CD14-positive monocyte (primary cell): ENCODE measurements at regions not wholly inside any gene's neighbourhood (a gene's known extent, or its start where the extent isn't known, plus 50 kb on each side); places are given as distances from the start of the nearest gene placed in this dataset.

Experiments used
- DNase-seq, 3 donors: peaks; one replicate each; pipeline ENCODE4 v3.0.0-alpha.2; 2011 to 2022
- H2AFZ ChIP-seq: 2 replicates; pipeline ENCODE4 v1.6.0; 2012; ENCODE audit warnings: mild to moderate bottlenecking, low read depth, low read length, inconsistent platforms; ENCODE audit not compliant: insufficient read depth, poor library complexity, severe bottlenecking
- H3K27ac ChIP-seq, 2 donors: 1 replicate in 1 of 2; 2 replicates in 1 of 2; pipeline ENCODE4 v1.5.1; 2012 to 2013; ENCODE audit warnings: low read length in 2 of 2, control low read depth in 1 of 2, inconsistent platforms in 1 of 2, low read depth in 1 of 2, mild to moderate bottlenecking in 1 of 2
- H3K27me3 ChIP-seq, 2 donors: one replicate each; pipeline versions ENCODE4 v1.6.0 to v1.6.1; 2011 to 2013; ENCODE audit warnings: low read length in 2 of 2; ENCODE audit not compliant: control insufficient read depth in 2 of 2, insufficient read depth in 2 of 2
- H3K36me3 ChIP-seq, 2 donors: replicated peaks in 1 of 2; 1 replicate in 1 of 2; 2 replicates in 1 of 2; pipeline versions ENCODE4 v1.5.1 to v1.6.1; 2012 to 2013; ENCODE audit warnings: low read length in 2 of 2, control low read depth in 1 of 2, inconsistent platforms in 1 of 2, mild to moderate bottlenecking in 1 of 2; ENCODE audit not compliant: insufficient read depth in 2 of 2, control insufficient read depth in 1 of 2
- H3K4me1 ChIP-seq, 2 donors: 1 replicate in 1 of 2; 2 replicates in 1 of 2; pipeline versions ENCODE4 v1.5.1 to v1.6.1; 2012 to 2013; ENCODE audit warnings: low read length in 2 of 2, control low read depth in 1 of 2, inconsistent platforms in 1 of 2, mild to moderate bottlenecking in 1 of 2, moderate library complexity in 1 of 2; ENCODE audit not compliant: insufficient read depth in 2 of 2, control insufficient read depth in 1 of 2
- H3K4me2 ChIP-seq: replicated peaks from 2 replicates; pipeline ENCODE3; 2012; ENCODE audit warnings: low read length, moderate library complexity, mild to moderate bottlenecking; ENCODE audit not compliant: poor library complexity, severe bottlenecking; ENCODE audit errors: extremely low read depth
- H3K4me3 ChIP-seq, 3 experiments: fragments of 200-600 bp in 1 of 3; sonication (generic) in 1 of 3; replicated peaks in 1 of 3; 1 replicate in 2 of 3; 2 replicates in 1 of 3; pipeline ENCODE4 v1.5.1; 2011 to 2013; ENCODE audit warnings: low read length in 3 of 3, mild to moderate bottlenecking in 3 of 3, control low read depth in 2 of 3, low read depth in 2 of 3, inconsistent platforms in 1 of 3, moderate library complexity in 1 of 3
- H3K79me2 ChIP-seq: 2 replicates; pipeline ENCODE4 v1.6.0; 2012; ENCODE audit warnings: mild to moderate bottlenecking, control low read depth, inconsistent platforms, low read length, moderate library complexity; ENCODE audit not compliant: insufficient read depth
- H3K9ac ChIP-seq: 2 replicates; pipeline ENCODE4 v1.6.0; 2017; ENCODE audit warnings: low read length, mild to moderate bottlenecking; ENCODE audit not compliant: insufficient read depth, poor library complexity, severe bottlenecking
- H3K9me3 ChIP-seq, 2 donors: replicated peaks in 1 of 2; 1 replicate in 1 of 2; 2 replicates in 1 of 2; pipeline versions ENCODE4 v1.5.1 to v1.6.1; 2012 to 2013; ENCODE audit warnings: low read length in 2 of 2, control low read depth in 1 of 2; ENCODE audit not compliant: control insufficient read depth in 1 of 2, insufficient read depth in 1 of 2
- H4K20me1 ChIP-seq: 2 replicates; pipeline ENCODE4 v1.6.0; 2012; ENCODE audit warnings: mild to moderate bottlenecking, low read length, control low read depth, moderate library complexity; ENCODE audit not compliant: insufficient read depth
- H3K27ac Mint-ChIP-seq, 7 donors: one replicate each; pipeline ENCODE4 v1.8.0; 2020; ENCODE audit warnings: mild to moderate bottlenecking in 7 of 7, mixed read lengths in 7 of 7, moderate library complexity in 6 of 7, inconsistent platforms in 2 of 7
- H3K27me3 Mint-ChIP-seq, 3 donors: one replicate each; pipeline ENCODE4 v1.8.0; 2021 to 2022; ENCODE audit warnings: low read depth in 3 of 3, mild to moderate bottlenecking in 3 of 3, mixed read lengths in 3 of 3, moderate library complexity in 3 of 3, inconsistent platforms in 1 of 3
- H3K36me3 Mint-ChIP-seq, 2 donors: one replicate each; pipeline ENCODE4 v1.8.0; 2020; ENCODE audit warnings: mixed read lengths in 2 of 2, inconsistent platforms in 1 of 2, mild to moderate bottlenecking in 1 of 2
- H3K4me1 Mint-ChIP-seq: one replicate; pipeline ENCODE4 v1.8.0; 2020; ENCODE audit warnings: mild to moderate bottlenecking, mixed read lengths
- H3K4me3 Mint-ChIP-seq, 2 donors: one replicate each; pipeline ENCODE4 v1.8.0; 2020; ENCODE audit warnings: mild to moderate bottlenecking in 2 of 2, mixed read lengths in 2 of 2, moderate library complexity in 1 of 2
- H3K9me3 Mint-ChIP-seq, 7 donors: one replicate each; pipeline ENCODE4 v1.8.0; 2020 to 2022; ENCODE audit warnings: mixed read lengths in 7 of 7, mild to moderate bottlenecking in 6 of 7, moderate library complexity in 6 of 7, inconsistent platforms in 2 of 7
- WGBS: methylation state at CpG from one replicate; pipeline ENCODE4 v1.1.5; 2013; ENCODE audit warnings: missing lambda C conversion rate; ENCODE audit not compliant: insufficient coverage; 5-methylcytosine and 5-hydroxymethylcytosine counted together
- intact Hi-C, 2 donors: fragments of 100-400 bp; cut with micrococcal nuclease; formaldehyde crosslinking; loops; one replicate each; pipeline versions ENCODE4 v1.15.0 to v1.15.1; 2023
- TF ChIP-seq, protein P1 (sequence below): fragments of 200-600 bp; IDR thresholded peaks from one replicate; pipeline ENCODE4 v1.8.0; 2022; ENCODE audit warnings: antibody characterized with exemption, mild to moderate bottlenecking

DNA sequence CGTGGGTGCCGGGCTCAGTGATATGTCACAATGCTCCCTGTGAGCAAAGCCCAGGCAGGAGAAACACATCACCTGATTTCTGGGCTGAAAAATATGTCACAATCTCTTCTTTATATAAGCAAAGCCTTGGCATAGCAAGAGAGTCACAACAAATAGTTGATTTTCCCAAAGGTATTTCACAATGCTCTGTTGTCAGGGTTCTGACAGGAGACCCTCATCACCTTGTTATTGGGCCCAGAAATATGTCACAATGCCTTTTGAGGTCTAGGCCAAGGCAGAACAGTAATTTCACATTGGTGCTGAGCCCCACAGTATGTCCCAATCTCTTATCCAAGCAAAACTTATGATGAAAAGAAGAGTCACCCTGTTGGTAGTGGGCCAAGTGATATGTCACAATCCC is 125.7 kb downstream of the ZNF675 start:
- peaks cover 0 to 4% (median 2%) of the 10 kb centered on the region in 3 donors for H3K27me3 Mint-ChIP-seq
- Histone ChIP-seq H3K4me3 (no peak overlapping the region), H4K20me1 (no peaks in the 10 kb centered on the region), H3K4me2 (no peak overlapping the region), H3K79me2 (no peaks in the 10 kb centered on the region), H3K27ac (no peak overlapping the region), H2AFZ (no peak overlapping the region), H3K9me3 (peaks cover 81 to 94% of the 10 kb centered on the region in 2 donors), H3K4me1 (no peaks in the 10 kb centered on the region), H3K36me3 (no peaks in the 10 kb centered on the region), H3K9ac (no peak overlapping the region), H3K27me3 (no peaks in the 10 kb centered on the region)
- no peak overlapping the region for H3K4me3 Mint-ChIP-seq
- TF ChIP-seq, protein P1, sequence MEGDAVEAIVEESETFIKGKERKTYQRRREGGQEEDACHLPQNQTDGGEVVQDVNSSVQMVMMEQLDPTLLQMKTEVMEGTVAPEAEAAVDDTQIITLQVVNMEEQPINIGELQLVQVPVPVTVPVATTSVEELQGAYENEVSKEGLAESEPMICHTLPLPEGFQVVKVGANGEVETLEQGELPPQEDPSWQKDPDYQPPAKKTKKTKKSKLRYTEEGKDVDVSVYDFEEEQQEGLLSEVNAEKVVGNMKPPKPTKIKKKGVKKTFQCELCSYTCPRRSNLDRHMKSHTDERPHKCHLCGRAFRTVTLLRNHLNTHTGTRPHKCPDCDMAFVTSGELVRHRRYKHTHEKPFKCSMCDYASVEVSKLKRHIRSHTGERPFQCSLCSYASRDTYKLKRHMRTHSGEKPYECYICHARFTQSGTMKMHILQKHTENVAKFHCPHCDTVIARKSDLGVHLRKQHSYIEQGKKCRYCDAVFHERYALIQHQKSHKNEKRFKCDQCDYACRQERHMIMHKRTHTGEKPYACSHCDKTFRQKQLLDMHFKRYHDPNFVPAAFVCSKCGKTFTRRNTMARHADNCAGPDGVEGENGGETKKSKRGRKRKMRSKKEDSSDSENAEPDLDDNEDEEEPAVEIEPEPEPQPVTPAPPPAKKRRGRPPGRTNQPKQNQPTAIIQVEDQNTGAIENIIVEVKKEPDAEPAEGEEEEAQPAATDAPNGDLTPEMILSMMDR, result no peak
- intact Hi-C loops, result no loop called here
- H3K27ac Mint-ChIP-seq, result no peak overlapping the region
- no peaks in the 10 kb centered on the region for H3K4me1 Mint-ChIP-seq
- WGBS, result no CpG with 5 or more reads among the region's 2 CpGs
- DNase-seq, result no peak
- H3K36me3 Mint-ChIP-seq, result no peaks in the 10 kb centered on the region
- peaks cover 31 to 79% (median 64%) of the 10 kb centered on the region in 7 donors for H3K9me3 Mint-ChIP-seq

DNA sequence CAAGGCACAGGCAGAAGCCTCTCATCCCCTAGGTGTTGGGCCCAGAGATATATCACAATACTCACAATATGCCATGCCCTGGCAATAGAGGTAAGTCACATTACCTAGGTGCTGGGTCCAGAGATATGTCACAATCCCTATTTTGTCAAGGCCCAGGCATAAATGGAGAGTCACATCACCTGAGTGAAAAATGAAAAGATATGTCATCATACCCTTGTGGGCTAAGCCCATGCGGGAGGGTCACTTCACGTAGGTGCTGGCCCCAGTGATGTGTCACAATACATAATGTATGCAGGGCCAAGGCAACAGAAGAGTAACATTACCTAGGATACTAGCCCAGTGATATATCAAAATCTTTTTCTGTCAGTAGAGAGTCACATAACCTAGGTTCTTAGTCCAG is 127.0 kb downstream of the ZNF675 start:
- H3K4me3 Mint-ChIP-seq, result no peak overlapping the region
- Histone ChIP-seq H3K79me2 (no peaks in the 10 kb centered on the region), H3K4me3 (no peak overlapping the region), H3K27me3 (no peaks in the 10 kb centered on the region), H4K20me1 (no peaks in the 10 kb centered on the region), H3K27ac (no peak overlapping the region), H3K4me1 (no peaks in the 10 kb centered on the region), H3K9ac (no peak overlapping the region), H2AFZ (no peak overlapping the region), H3K9me3 (peaks cover 69 to 94% of the 10 kb centered on the region in 2 donors), H3K4me2 (no peak overlapping the region), H3K36me3 (no peaks in the 10 kb centered on the region)
- H3K27ac Mint-ChIP-seq, result no peak overlapping the region
- intact Hi-C loops, result no loop called here
- H3K27me3 Mint-ChIP-seq, result peaks cover 0 to 4% (median 2%) of the 10 kb centered on the region in 3 donors
- TF ChIP-seq, protein P1, result no peak
- DNase-seq, result no peak
- no peaks in the 10 kb centered on the region for H3K4me1 Mint-ChIP-seq
- peaks cover 24 to 71% (median 56%) of the 10 kb centered on the region in 7 donors for H3K9me3 Mint-ChIP-seq
- WGBS, result 100% methylated on average over 2 of the region's 2 CpGs
- H3K36me3 Mint-ChIP-seq, result no peaks in the 10 kb centered on the region
